HepG2 (cell line): ENCODE measurements at regions not wholly inside any gene's neighbourhood (a gene's known extent, or its start where the extent isn't known, plus 50 kb on each side); places are given as distances from the start of the nearest gene placed in this dataset.

ENCODE experiments used
- ADNP ChIP-seq: sonication (generic); formaldehyde crosslinking; IDR thresholded peaks from 2 replicates; pipeline ENCODE4 v1.4.0; 2020; ENCODE audit warnings: missing genetic modification reagents
- CEBPZ ChIP-seq: IDR thresholded peaks from 2 replicates; pipeline ENCODE4 v1.6.1; 2012; ENCODE audit warnings: low read length, improper control_type of control experiment
- CTCF ChIP-seq: sonication (generic); formaldehyde crosslinking; IDR thresholded peaks from 2 replicates; pipeline ENCODE4 v1.5.0; 2020; ENCODE audit warnings: mild to moderate bottlenecking, missing genetic modification reagents, moderate library complexity
- EP300 ChIP-seq, 3 experiments: sonication (generic) in 1 of 3; formaldehyde crosslinking in 1 of 3; IDR thresholded peaks; 2 replicates each; pipeline versions ENCODE4 v1.5.1 to v1.6.1; 2011 to 2020; ENCODE audit warnings: low read depth in 2 of 3, low read length in 2 of 3, borderline replicate concordance in 1 of 3, improper control_type of control experiment in 1 of 3, mild to moderate bottlenecking in 1 of 3, missing genetic modification reagents in 1 of 3, moderate library complexity in 1 of 3
- HMG20A ChIP-seq: IDR thresholded peaks from 2 replicates; pipeline ENCODE4 v1.6.1; 2016; ENCODE audit warnings: borderline replicate concordance
- HNF4A ChIP-seq: sonication (generic); formaldehyde crosslinking; IDR thresholded peaks from 2 replicates; pipeline ENCODE4 v1.4.0; 2020; ENCODE audit warnings: missing genetic modification reagents
- HOXA5 ChIP-seq: sonication (generic); formaldehyde crosslinking; IDR thresholded peaks from 2 replicates; pipeline ENCODE4 v1.4.0; 2020; ENCODE audit warnings: missing genetic modification reagents
- RBAK ChIP-seq: sonication (generic); formaldehyde crosslinking; IDR thresholded peaks from 2 replicates; pipeline ENCODE4 v1.5.1; 2020; ENCODE audit warnings: mild to moderate bottlenecking, missing genetic modification reagents
- TEAD3 ChIP-seq: optimal IDR thresholded peaks from 2 replicates; pipeline ENCODE3; 2016; ENCODE audit warnings: borderline replicate concordance
- TRAFD1 ChIP-seq: sonication (generic); formaldehyde crosslinking; IDR thresholded peaks from 2 replicates; pipeline ENCODE4 v1.5.1; 2020; ENCODE audit warnings: missing genetic modification reagents, mild to moderate bottlenecking, borderline replicate concordance
- ZFP91 ChIP-seq: sonication (generic); formaldehyde crosslinking; IDR thresholded peaks from 2 replicates; pipeline ENCODE4 v1.9.0; 2022; ENCODE audit warnings: missing genetic modification reagents, mild to moderate bottlenecking, borderline replicate concordance
- ZHX1 ChIP-seq: sonication (generic); formaldehyde crosslinking; IDR thresholded peaks from 2 replicates; pipeline ENCODE4 v1.8.1; 2022; ENCODE audit warnings: low read depth, mild to moderate bottlenecking, missing genetic modification reagents
- ZNF687 ChIP-seq: sonication (generic); formaldehyde crosslinking; IDR thresholded peaks from 2 replicates; pipeline ENCODE4 v1.5.1; 2020; ENCODE audit warnings: mild to moderate bottlenecking, missing genetic modification reagents, moderate library complexity

- TF ChIP-seq HOXA5 (CRISPR knock-in tag): no peak
- TF ChIP-seq TEAD3 (CRISPR knock-in tag): no peak
- TF ChIP-seq HMG20A (CRISPR knock-in tag): peak; percentile 11; the same call in 1 of the 2 replicates
- no peak for TF ChIP-seq ADNP
- peak; percentile 33; the same call in 1 of the 2 replicates for TF ChIP-seq HNF4A (CRISPR knock-in tag)
- no peak for TF ChIP-seq CEBPZ
- no peak for TF ChIP-seq RBAK (CRISPR knock-in tag)
- peak in 1 of 2 experiments; percentile 21; a peak in 1 of 4 replicates for TF ChIP-seq EP300 (IDR thresholded peaks at IDR 0.05; ENCODE audit: low read depth in 2 of 2, low read length in 2 of 2)
- no peak for TF ChIP-seq EP300 (CRISPR knock-in tag; IDR thresholded peaks at IDR 0.05; ENCODE audit: borderline replicate concordance)
- no peak for TF ChIP-seq ZHX1 (CRISPR knock-in tag)
- TF ChIP-seq CTCF (CRISPR knock-in tag): peak; percentile 54
- 0 out of 2 replicates have a peak, but pooled peaks have one; percentile 22 for TF ChIP-seq ZNF687
- TF ChIP-seq ZFP91 (CRISPR knock-in tag): no peak
- TF ChIP-seq TRAFD1 (CRISPR knock-in tag): no peak
Measured at GRCh38 chr3:40930131-40930538, 269.2 kb upstream of the CTNNB1 start (continued).
